Keratinocyte (primary cell): ENCODE measurements at regions not wholly inside any gene's neighbourhood (a gene's known extent, or its start where the extent isn't known, plus 50 kb on each side); places are given as distances from the start of the nearest gene placed in this dataset.

ENCODE experiments used
- DNase-seq: peaks from one replicate; pipeline ENCODE4 v3.0.0-alpha.2; 2011; ENCODE audit warnings: low read depth, missing footprints, low spot score
- FAIRE-seq: peaks from 2 replicates; lab custom pipeline; 2011; peaks lifted over from hg19 to GRCh38; lab: Jason Lieb, UNC
- H2AFZ ChIP-seq: 2 replicates; pipeline ENCODE4 v1.6.0; 2012; ENCODE audit warnings: low read length, control low read depth, inconsistent platforms; ENCODE audit not compliant: control insufficient read depth
- H3K27ac ChIP-seq: 2 replicates; pipeline ENCODE4 v1.5.1; 2011; ENCODE audit warnings: low read length; ENCODE audit not compliant: control insufficient read depth, insufficient read depth
- H3K27me3 ChIP-seq: 3 replicates; pipeline ENCODE4 v1.6.0; 2011; ENCODE audit warnings: low read length; ENCODE audit not compliant: control insufficient read depth, insufficient read depth; ENCODE audit errors: extremely low read depth
- H3K36me3 ChIP-seq, 2 experiments: 2 replicates in 1 of 2; 3 replicates in 1 of 2; pipeline ENCODE4 v1.5.1; 2011; ENCODE audit warnings: low read length in 2 of 2, mild to moderate bottlenecking in 1 of 2; ENCODE audit not compliant: control insufficient read depth in 2 of 2, insufficient read depth in 2 of 2; ENCODE audit errors: extremely low read depth in 1 of 2
- H3K4me1 ChIP-seq: 3 replicates; pipeline ENCODE4 v1.5.1; 2011; ENCODE audit warnings: low read length; ENCODE audit not compliant: control insufficient read depth, insufficient read depth; ENCODE audit errors: extremely low read depth
- H3K4me2 ChIP-seq: 3 replicates; pipeline ENCODE4 v1.6.0; 2011; ENCODE audit warnings: low read depth, low read length; ENCODE audit not compliant: control insufficient read depth, insufficient read depth; ENCODE audit errors: extremely low read depth
- H3K4me3 ChIP-seq, 3 experiments: fragments of 200-600 bp in 1 of 3; sonication (generic) in 1 of 3; 2 replicates in 2 of 3; 3 replicates in 1 of 3; pipeline ENCODE4 v1.5.1; 2011 to 2016; ENCODE audit warnings: low read length in 3 of 3, mild to moderate bottlenecking in 3 of 3, control low read depth in 2 of 3, inconsistent platforms in 1 of 3, low read depth in 1 of 3, mixed read lengths in 1 of 3, mixed run types in 1 of 3, moderate library complexity in 1 of 3; ENCODE audit not compliant: control insufficient read depth in 2 of 3, insufficient read depth in 2 of 3; ENCODE audit errors: extremely low read depth in 1 of 3
- H3K79me2 ChIP-seq: 2 replicates; pipeline ENCODE4 v1.6.0; 2012; ENCODE audit warnings: low read length; ENCODE audit not compliant: control insufficient read depth, insufficient read depth
- H3K9ac ChIP-seq: 3 replicates; pipeline ENCODE4 v1.6.0; 2011; ENCODE audit warnings: low read length; ENCODE audit not compliant: control insufficient read depth, insufficient read depth; ENCODE audit errors: extremely low read depth
- H3K9me1 ChIP-seq: 3 replicates; pipeline ENCODE4 v1.6.0; 2011; ENCODE audit warnings: low read length; ENCODE audit not compliant: control insufficient read depth, insufficient read depth; ENCODE audit errors: extremely low read depth
- H3K9me3 ChIP-seq: 2 replicates; pipeline ENCODE4 v1.5.1; 2012; ENCODE audit warnings: low read depth, low read length; ENCODE audit not compliant: control insufficient read depth
- H4K20me1 ChIP-seq: 3 replicates; pipeline ENCODE4 v1.6.0; 2011; ENCODE audit warnings: low read length; ENCODE audit not compliant: control insufficient read depth, insufficient read depth; ENCODE audit errors: extremely low read depth
- CTCF ChIP-seq, 3 experiments: IDR thresholded peaks in 1 of 3; conservative IDR thresholded peaks in 1 of 3; optimal IDR thresholded peaks in 1 of 3; 2 replicates in 2 of 3; 3 replicates in 1 of 3; pipeline versions ENCODE3 to v1.5.1; 2011; ENCODE audit warnings: low read length in 3 of 3, mild to moderate bottlenecking in 3 of 3, moderate library complexity in 2 of 3, control low read depth in 1 of 3, inconsistent platforms in 1 of 3; ENCODE audit not compliant: insufficient read depth in 2 of 3; ENCODE audit errors: extremely low read depth in 1 of 3
- EZH2 ChIP-seq: IDR thresholded peaks from one replicate; pipeline ENCODE4 v1.6.1; 2012; ENCODE audit warnings: inconsistent platforms, mild to moderate bottlenecking, low read length, moderate library complexity
- dilution Hi-C: fragments of 300-500 bp; cut with MboI; formaldehyde crosslinking; loops from one replicate; pipeline ENCODE4 v1.7.0; 2020; ENCODE audit warnings: low sequenced_read_pairs; ENCODE audit not compliant: extremely low pct_ligation_motif_present

GRCh38 chr15:70442211-70442610 is 321.1 kb downstream of the UACA start:
- no peak overlapping the region for H2AFZ ChIP-seq
- H3K4me3 ChIP-seq: no peak overlapping the region
- no peaks in the 10 kb centered on the region for H3K9me3 ChIP-seq
- no peaks in the 10 kb centered on the region for H3K36me3 ChIP-seq
- peaks cover 60% of the 10 kb centered on the region for H3K27me3 ChIP-seq
- no peaks in the 10 kb centered on the region for H3K79me2 ChIP-seq
- no peak overlapping the region for H3K27ac ChIP-seq
- no peak overlapping the region for H3K4me2 ChIP-seq
- H3K9me1 ChIP-seq: no peaks in the 10 kb centered on the region
- H4K20me1 ChIP-seq: peaks cover 2% of the 10 kb centered on the region
- TF ChIP-seq EZH2: no peak
- no peak for TF ChIP-seq CTCF (optimal IDR thresholded peaks at IDR 0.05 in 1 of 3, IDR thresholded peaks at IDR 0.05 in 1 of 3, conservative IDR thresholded peaks at IDR 0.05 in 1 of 3; ENCODE audit: extremely low read depth in 1 of 3, insufficient read depth in 2 of 3, low read length in 3 of 3)
- peaks cover 13% of the 10 kb centered on the region for H3K4me1 ChIP-seq
- dilution Hi-C loops: no loop called here
- no peak overlapping the region for H3K9ac ChIP-seq
- FAIRE-seq (no peak), DNase-seq (no peak)

- dilution Hi-C loops: no loop called here
- peaks cover 48% of the 10 kb centered on the region for H3K27me3 ChIP-seq
Observed at GRCh38 chr15:70440416-70441138, 322.8 kb downstream of the UACA start.

More at GRCh38 chr15:70440416-70441138, 322.8 kb downstream of the UACA start:
- Histone ChIP-seq H2AFZ (no peak overlapping the region), H3K36me3 (no peaks in the 10 kb centered on the region), H3K9me3 (no peaks in the 10 kb centered on the region), H3K4me2 (no peak overlapping the region), H3K9ac (no peak overlapping the region), H4K20me1 (peaks cover 2% of the 10 kb centered on the region), H3K9me1 (no peaks in the 10 kb centered on the region), H3K79me2 (no peaks in the 10 kb centered on the region), H3K27ac (no peak overlapping the region), H3K4me3 (no peak overlapping the region), H3K4me1 (peaks cover 13% of the 10 kb centered on the region)
- no peak for TF ChIP-seq CTCF (optimal IDR thresholded peaks at IDR 0.05 in 1 of 3, IDR thresholded peaks at IDR 0.05 in 1 of 3, conservative IDR thresholded peaks at IDR 0.05 in 1 of 3; ENCODE audit: extremely low read depth in 1 of 3, insufficient read depth in 2 of 3, low read length in 3 of 3)
- no peak for TF ChIP-seq EZH2
- DNase-seq: no peak
- FAIRE-seq: no peak
